Fibroblast of lung (primary cell): ENCODE measurements at regions not wholly inside any gene's neighbourhood (a gene's known extent, or its start where the extent isn't known, plus 50 kb on each side); places are given as distances from the start of the nearest gene placed in this dataset.

Experiments used
- CTCF ChIP-seq, 2 donors: IDR thresholded peaks in 1 of 2; conservative IDR thresholded peaks in 1 of 2; 1 replicate in 1 of 2; 2 replicates in 1 of 2; pipeline ENCODE4 v1.5.1; 2011 to 2012; ENCODE audit warnings: low read length in 2 of 2, control low read depth in 1 of 2, inconsistent platforms in 1 of 2, low read depth in 1 of 2, mild to moderate bottlenecking in 1 of 2
- EZH2 ChIP-seq: IDR thresholded peaks from 2 replicates; pipeline ENCODE4 v1.5.1; 2012; ENCODE audit warnings: low read length, control low read depth, mild to moderate bottlenecking; ENCODE audit errors: missing control alignments

DNA sequence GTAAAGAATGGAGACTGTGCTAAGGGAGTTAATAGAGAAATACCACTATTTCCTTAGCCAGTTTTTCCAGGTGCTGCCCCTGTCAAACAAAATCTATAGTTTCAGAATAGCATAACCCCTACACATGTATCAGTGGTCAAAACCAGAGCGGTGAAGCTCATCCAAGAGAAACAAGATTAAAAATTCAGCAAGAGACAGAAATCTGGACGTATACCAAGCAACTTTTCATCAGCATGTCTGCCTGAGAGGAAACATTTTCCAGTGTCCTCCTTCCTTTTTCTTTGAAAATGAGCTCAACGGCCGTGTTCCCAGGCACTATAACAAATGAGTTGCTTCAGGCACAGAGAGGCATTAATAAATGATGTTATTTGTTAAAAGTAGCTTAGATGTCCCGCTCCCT, 416.5 kb downstream of the BCKDHB start:
- TF ChIP-seq CTCF (conservative IDR thresholded peaks at IDR 0.05 in 1 of 2, IDR thresholded peaks at IDR 0.05 in 1 of 2; ENCODE audit: low read depth in 1 of 2, low read length in 2 of 2) (no peak), EZH2 (no peak)
